HepG2 (cell line): ENCODE measurements at regions not wholly inside any gene's neighbourhood (a gene's known extent, or its start where the extent isn't known, plus 50 kb on each side); places are given as distances from the start of the nearest gene placed in this dataset.

Experiments
- ATAC-seq: fragments of 200-7000 bp; cut with Tn5 transposase; 3 replicates; pipeline ENCODE4 v1.9.1; 2020; ENCODE audit warnings: mild to moderate bottlenecking, moderate library complexity
- BruUV-seq: library from RNA; stranded (reverse); fragments of 400-500 nt; replicated peaks from 2 replicates; lab custom pipeline; 2021; lab: Mats Ljungman, UMichigan
- CTCF ChIA-PET: fragments of 300-600 bp; formaldehyde crosslinking; extraction: SDS; loops from one replicate; lab custom pipeline; 2021; ENCODE audit warnings: low total read pairs, inconsistent platforms, low intra/inter-chr PET ratio; lab: Yijun Ruan, JAX
- POLR2A ChIA-PET: fragments of 350-600 bp; sonication (Branson Sonifier 250); formaldehyde crosslinking; loops from one replicate; lab custom pipeline; 2020; ENCODE audit warnings: antibody characterized with exemption, inconsistent platforms; lab: Yijun Ruan, JAX
- DNase-seq: peaks from one replicate; pipeline ENCODE4 v3.0.0-alpha.2; 2015; ENCODE audit warnings: low spot score
- FAIRE-seq: peaks from 3 replicates; lab custom pipeline; 2011; peaks lifted over from hg19 to GRCh38; lab: Jason Lieb, UNC
- H2AFZ ChIP-seq: one replicate; pipeline ENCODE4 v1.6.1; 2011; ENCODE audit warnings: low read length, inconsistent platforms
- H3K27ac ChIP-seq: fragments of 300-600 bp; 3 replicates; pipeline ENCODE4 v1.8.0; 2011; ENCODE audit warnings: mixed run types, mild to moderate bottlenecking, mixed read lengths, low read length, inconsistent platforms; ENCODE audit not compliant: insufficient read depth; ENCODE audit errors: extremely low read length
- H3K27me3 ChIP-seq, 2 experiments: fragments of 200-600 bp in 1 of 2; 2 replicates in 1 of 2; 3 replicates in 1 of 2; pipeline versions ENCODE4 v1.6.0 to v1.8.0; 2011; ENCODE audit warnings: low read length in 2 of 2, mild to moderate bottlenecking in 2 of 2, moderate library complexity in 2 of 2, inconsistent platforms in 1 of 2; ENCODE audit not compliant: insufficient read depth in 2 of 2, control insufficient read depth in 1 of 2
- H3K36me3 ChIP-seq, 2 experiments: fragments of 200-600 bp in 1 of 2; replicated peaks in 1 of 2; 2 replicates in 1 of 2; 3 replicates in 1 of 2; pipeline versions ENCODE4 v1.5.1 to v1.8.0; 2011; ENCODE audit warnings: low read length in 2 of 2, inconsistent platforms in 1 of 2; ENCODE audit not compliant: insufficient read depth in 2 of 2, control insufficient read depth in 1 of 2
- H3K4me1 ChIP-seq: 2 replicates; pipeline ENCODE4 v1.5.1; 2012; ENCODE audit warnings: low read length, inconsistent platforms; ENCODE audit not compliant: insufficient read depth
- H3K4me2 ChIP-seq: 2 replicates; pipeline ENCODE4 v1.6.0; 2011; ENCODE audit warnings: low read depth, low read length, inconsistent platforms
- H3K4me3 ChIP-seq, 3 experiments: fragments of 200-600 bp in 1 of 3; sonication (generic), shearing (Covaris generic) in 1 of 3; replicated peaks in 1 of 3; 2 replicates each; pipeline ENCODE4 v1.5.1; 2011 to 2016; ENCODE audit warnings: low read length in 3 of 3, inconsistent platforms in 2 of 3, low read depth in 2 of 3, mild to moderate bottlenecking in 2 of 3, control low read depth in 1 of 3, mixed read lengths in 1 of 3; ENCODE audit not compliant: insufficient read depth in 1 of 3
- H3K79me2 ChIP-seq: one replicate; pipeline ENCODE4 v1.6.1; 2011; ENCODE audit warnings: low read length, inconsistent platforms; ENCODE audit not compliant: insufficient read depth
- H3K9ac ChIP-seq: 2 replicates; pipeline ENCODE4 v1.6.0; 2011; ENCODE audit warnings: mild to moderate bottlenecking, low read depth, low read length, inconsistent platforms; ENCODE audit not compliant: insufficient read depth
- H3K9me3 ChIP-seq: 2 replicates; pipeline ENCODE4 v1.5.1; 2012; ENCODE audit warnings: mild to moderate bottlenecking, low read length
- H4K20me1 ChIP-seq: 2 replicates; pipeline ENCODE4 v1.6.0; 2011; ENCODE audit warnings: inconsistent platforms, mild to moderate bottlenecking, low read length, moderate library complexity; ENCODE audit not compliant: insufficient read depth
- GATAD2A ChIP-seq: IDR thresholded peaks from 2 replicates; pipeline ENCODE4 v1.6.1; 2016
- HDAC6 ChIP-seq: fragments of 200-600 bp; sonication (generic); IDR thresholded peaks from 2 replicates; pipeline ENCODE4 v1.7.0; 2017; ENCODE audit warnings: mild to moderate bottlenecking, antibody characterized with exemption, low read length, low read depth
- MATR3 ChIP-seq: sonication (generic); formaldehyde crosslinking; IDR thresholded peaks from 2 replicates; pipeline ENCODE4 v1.4.0; 2020; ENCODE audit warnings: missing genetic modification reagents
- NCOA5 ChIP-seq: sonication (generic); formaldehyde crosslinking; IDR thresholded peaks from 2 replicates; pipeline ENCODE4 v1.4.0; 2020; ENCODE audit warnings: missing genetic modification reagents
- ZNF564 ChIP-seq: sonication (generic); formaldehyde crosslinking; IDR thresholded peaks from 2 replicates; pipeline ENCODE4 v1.8.1; 2023; ENCODE audit warnings: mild to moderate bottlenecking, missing genetic modification reagents
- ZNF747 ChIP-seq: sonication (generic); formaldehyde crosslinking; IDR thresholded peaks from 2 replicates; pipeline ENCODE4 v1.8.1; 2023; ENCODE audit warnings: missing genetic modification reagents, mild to moderate bottlenecking, borderline replicate concordance
- ZNF782 ChIP-seq: sonication (generic); formaldehyde crosslinking; IDR thresholded peaks from 2 replicates; pipeline ENCODE4 v1.4.0; 2020; ENCODE audit warnings: missing genetic modification reagents, mild to moderate bottlenecking, borderline replicate concordance
- ZNF788 ChIP-seq: sonication (generic); formaldehyde crosslinking; IDR thresholded peaks from 2 replicates; pipeline ENCODE4 v1.5.0; 2020; ENCODE audit warnings: mild to moderate bottlenecking, missing genetic modification reagents, borderline replicate concordance
- in situ Hi-C: cut with HindIII; loops from 2 replicates; pipeline ENCODE4 v1.10.0; 2017; ENCODE audit warnings: low pct_unique_long_range_greater_than_20kb; ENCODE audit not compliant: extremely low pct_ligation_motif_present
- intact Hi-C: fragments of 100-400 bp; cut with micrococcal nuclease; formaldehyde crosslinking; loops from one replicate; pipeline ENCODE4 v1.10.0; 2022; ENCODE audit not compliant: unreplicated experiment
- TF ChIP-seq, protein P1 (sequence below): sonication (generic); formaldehyde crosslinking; IDR thresholded peaks from 2 replicates; pipeline ENCODE4 v1.4.0; 2020; ENCODE audit warnings: missing genetic modification reagents, mild to moderate bottlenecking, borderline replicate concordance
- TF ChIP-seq, protein P2 (sequence below): IDR thresholded peaks from 2 replicates; pipeline ENCODE4 v1.6.1; 2012; ENCODE audit warnings: inconsistent platforms
- TF ChIP-seq, protein P3 (sequence below): sonication (generic); formaldehyde crosslinking; IDR thresholded peaks from 2 replicates; pipeline ENCODE4 v1.5.0; 2020; ENCODE audit warnings: missing genetic modification reagents

DNA sequence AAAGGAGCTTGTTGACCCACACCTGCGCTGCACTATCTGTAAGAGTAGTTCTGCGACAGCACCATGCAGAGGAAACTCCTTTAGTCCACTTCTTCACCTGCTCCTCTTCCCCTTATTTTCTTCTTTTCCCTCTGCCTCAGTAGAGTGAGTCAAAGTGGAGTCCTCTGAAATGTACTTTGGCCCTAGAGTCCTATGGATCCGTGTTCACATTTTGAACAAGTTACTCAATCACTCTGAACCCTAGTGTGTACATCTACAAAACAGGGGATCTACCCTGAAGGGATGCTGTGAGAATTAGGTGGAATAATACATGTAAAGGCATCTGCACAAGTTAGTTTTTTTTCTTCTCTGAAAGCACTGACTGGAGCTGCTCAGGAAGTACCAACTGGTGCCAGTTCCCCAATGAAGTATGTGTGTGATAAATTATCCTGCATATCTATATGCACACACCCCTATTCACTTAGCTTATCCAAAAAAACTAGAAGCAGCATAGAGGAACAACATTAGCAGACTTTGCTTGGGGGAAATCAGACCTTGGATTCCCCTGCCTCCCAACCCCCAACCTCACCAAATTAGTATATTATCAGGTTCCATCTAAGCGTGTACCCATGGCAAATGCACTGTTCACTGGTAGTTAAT is 118.5 kb upstream of the FAM9C start (continued):
- TF ChIP-seq, protein P1, sequence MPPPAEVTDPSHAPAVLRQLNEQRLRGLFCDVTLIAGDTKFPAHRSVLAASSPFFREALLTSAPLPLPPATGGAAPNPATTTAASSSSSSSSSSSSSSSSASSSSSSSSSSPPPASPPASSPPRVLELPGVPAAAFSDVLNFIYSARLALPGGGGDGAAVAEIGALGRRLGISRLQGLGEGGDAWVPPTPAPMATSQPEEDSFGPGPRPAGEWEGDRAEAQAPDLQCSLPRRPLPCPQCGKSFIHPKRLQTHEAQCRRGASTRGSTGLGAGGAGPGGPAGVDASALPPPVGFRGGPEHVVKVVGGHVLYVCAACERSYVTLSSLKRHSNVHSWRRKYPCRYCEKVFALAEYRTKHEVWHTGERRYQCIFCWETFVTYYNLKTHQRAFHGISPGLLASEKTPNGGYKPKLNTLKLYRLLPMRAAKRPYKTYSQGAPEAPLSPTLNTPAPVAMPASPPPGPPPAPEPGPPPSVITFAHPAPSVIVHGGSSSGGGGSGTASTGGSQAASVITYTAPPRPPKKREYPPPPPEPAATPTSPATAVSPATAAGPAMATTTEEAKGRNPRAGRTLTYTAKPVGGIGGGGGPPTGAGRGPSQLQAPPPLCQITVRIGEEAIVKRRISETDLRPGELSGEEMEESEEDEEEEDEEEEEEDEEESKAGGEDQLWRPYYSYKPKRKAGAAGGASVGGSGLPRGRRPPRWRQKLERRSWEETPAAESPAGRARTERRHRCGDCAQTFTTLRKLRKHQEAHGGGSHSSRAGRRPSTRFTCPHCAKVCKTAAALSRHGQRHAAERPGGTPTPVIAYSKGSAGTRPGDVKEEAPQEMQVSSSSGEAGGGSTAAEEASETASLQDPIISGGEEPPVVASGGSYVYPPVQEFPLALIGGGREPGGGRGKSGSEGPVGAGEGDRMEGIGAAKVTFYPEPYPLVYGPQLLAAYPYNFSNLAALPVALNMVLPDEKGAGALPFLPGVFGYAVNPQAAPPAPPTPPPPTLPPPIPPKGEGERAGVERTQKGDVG (CRISPR knock-in tag) = no peak
- TF ChIP-seq ZNF788 (CRISPR knock-in tag) (no peak), ZNF782 (CRISPR knock-in tag) (no peak)
- TF ChIP-seq, all 625 proteins: peak for 0

DNA sequence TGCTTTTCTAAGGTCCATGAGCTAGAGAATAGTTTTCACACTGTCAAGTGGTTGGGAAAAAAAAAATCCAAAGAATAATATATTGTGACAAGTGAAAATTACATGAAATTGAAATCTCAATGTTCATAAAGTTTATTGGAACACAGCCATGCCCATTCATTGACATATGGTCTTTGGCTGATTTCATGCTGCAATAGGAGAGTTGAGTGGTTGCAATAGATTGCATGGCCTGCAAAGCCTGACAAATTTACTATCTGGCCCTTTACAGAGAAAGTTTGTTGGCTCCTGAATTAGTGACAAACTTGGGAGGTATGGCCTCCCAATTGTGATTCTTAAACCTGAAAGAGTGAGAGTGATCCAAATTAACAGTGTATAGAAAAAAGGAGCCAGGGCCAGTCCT is 115.5 kb upstream of the FAM9C start:
- Histone ChIP-seq H2AFZ (no peak overlapping the region), H4K20me1 (no peaks in the 10 kb centered on the region), H3K4me3 (no peak overlapping the region), H3K9me3 (no peaks in the 10 kb centered on the region), H3K27me3 (no peaks in the 10 kb centered on the region), H3K79me2 (no peaks in the 10 kb centered on the region), H3K27ac (no peak overlapping the region), H3K4me2 (no peak overlapping the region), H3K4me1 (0 out of 2 replicates have a peak, but pooled peaks cover 6% of the 10 kb centered on the region), H3K36me3 (no peaks in the 10 kb centered on the region), H3K9ac (no peak overlapping the region)
- ChIA-PET CTCF (no interaction called here), POLR2A (no interaction called here)
- TF ChIP-seq MATR3 (CRISPR knock-in tag) (no peak), GATAD2A (CRISPR knock-in tag) (no peak), ZNF564 (no peak), HDAC6 (no peak), NCOA5 (CRISPR knock-in tag) (no peak), ZNF747 (CRISPR knock-in tag) (no peak)
- TF ChIP-seq, protein P2, sequence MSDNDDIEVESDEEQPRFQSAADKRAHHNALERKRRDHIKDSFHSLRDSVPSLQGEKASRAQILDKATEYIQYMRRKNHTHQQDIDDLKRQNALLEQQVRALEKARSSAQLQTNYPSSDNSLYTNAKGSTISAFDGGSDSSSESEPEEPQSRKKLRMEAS = no peak
- TF ChIP-seq, protein P3, sequence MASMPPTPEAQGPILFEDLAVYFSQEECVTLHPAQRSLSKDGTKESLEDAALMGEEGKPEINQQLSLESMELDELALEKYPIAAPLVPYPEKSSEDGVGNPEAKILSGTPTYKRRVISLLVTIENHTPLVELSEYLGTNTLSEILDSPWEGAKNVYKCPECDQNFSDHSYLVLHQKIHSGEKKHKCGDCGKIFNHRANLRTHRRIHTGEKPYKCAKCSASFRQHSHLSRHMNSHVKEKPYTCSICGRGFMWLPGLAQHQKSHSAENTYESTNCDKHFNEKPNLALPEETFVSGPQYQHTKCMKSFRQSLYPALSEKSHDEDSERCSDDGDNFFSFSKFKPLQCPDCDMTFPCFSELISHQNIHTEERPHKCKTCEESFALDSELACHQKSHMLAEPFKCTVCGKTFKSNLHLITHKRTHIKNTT (CRISPR knock-in tag) = no peak
- intact Hi-C loops = no loop called here
- no peak for DNase-seq
- no TSS peak for BruUV-seq
- no peak for ATAC-seq
- FAIRE-seq = no peak
- in situ Hi-C loops = no loop called here
